Tibial nerve (tissue), 4 donors: ENCODE measurements at regions not wholly inside any gene's neighbourhood (a gene's known extent, or its start where the extent isn't known, plus 50 kb on each side); places are given as distances from the start of the nearest gene placed in this dataset.

ENCODE experiments used
- EP300 ChIP-seq, 2 donors: sonication (generic); formaldehyde crosslinking; IDR thresholded peaks; one replicate each; pipeline ENCODE4 v1.6.1; 2017; ENCODE audit warnings: antibody characterized with exemption in 2 of 2, mild to moderate bottlenecking in 1 of 2
- TF ChIP-seq, protein P1 (sequence below), 5 experiments: fragments of 200-600 bp in 3 of 5; fragments of 450-650 bp in 2 of 5; sonication (generic) in 3 of 5; IDR thresholded peaks; one replicate each; pipeline ENCODE4 v1.5.1; 2016 to 2019; ENCODE audit warnings: antibody characterized with exemption in 5 of 5, mild to moderate bottlenecking in 3 of 5, moderate library complexity in 2 of 5

DNA sequence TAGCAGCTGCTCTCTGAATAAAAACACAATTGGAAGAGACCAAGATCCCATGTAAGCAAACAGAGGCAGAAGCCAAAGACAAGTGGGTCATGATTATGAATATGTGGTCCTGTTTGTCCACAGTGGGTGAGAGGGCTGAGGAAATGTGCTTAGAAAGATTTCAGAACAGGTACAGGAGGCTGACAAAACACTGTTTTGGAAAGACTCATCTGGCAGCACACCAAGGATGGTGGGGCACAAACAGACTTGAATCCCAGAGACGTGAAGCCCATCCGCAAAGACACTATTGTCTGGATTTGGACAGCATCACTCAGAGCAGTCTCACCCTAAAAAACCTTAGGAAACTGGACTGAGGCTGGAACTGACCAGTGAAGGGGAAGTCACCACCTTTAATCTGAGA lies 85.0 kb downstream of the ADRB2 start:
- TF ChIP-seq, protein P1, sequence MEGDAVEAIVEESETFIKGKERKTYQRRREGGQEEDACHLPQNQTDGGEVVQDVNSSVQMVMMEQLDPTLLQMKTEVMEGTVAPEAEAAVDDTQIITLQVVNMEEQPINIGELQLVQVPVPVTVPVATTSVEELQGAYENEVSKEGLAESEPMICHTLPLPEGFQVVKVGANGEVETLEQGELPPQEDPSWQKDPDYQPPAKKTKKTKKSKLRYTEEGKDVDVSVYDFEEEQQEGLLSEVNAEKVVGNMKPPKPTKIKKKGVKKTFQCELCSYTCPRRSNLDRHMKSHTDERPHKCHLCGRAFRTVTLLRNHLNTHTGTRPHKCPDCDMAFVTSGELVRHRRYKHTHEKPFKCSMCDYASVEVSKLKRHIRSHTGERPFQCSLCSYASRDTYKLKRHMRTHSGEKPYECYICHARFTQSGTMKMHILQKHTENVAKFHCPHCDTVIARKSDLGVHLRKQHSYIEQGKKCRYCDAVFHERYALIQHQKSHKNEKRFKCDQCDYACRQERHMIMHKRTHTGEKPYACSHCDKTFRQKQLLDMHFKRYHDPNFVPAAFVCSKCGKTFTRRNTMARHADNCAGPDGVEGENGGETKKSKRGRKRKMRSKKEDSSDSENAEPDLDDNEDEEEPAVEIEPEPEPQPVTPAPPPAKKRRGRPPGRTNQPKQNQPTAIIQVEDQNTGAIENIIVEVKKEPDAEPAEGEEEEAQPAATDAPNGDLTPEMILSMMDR (IDR thresholded peaks at IDR 0.05): no peak
- TF ChIP-seq EP300 (IDR thresholded peaks at IDR 0.05): no peak
